ENCODE measurements at regions not wholly inside any gene's neighbourhood (a gene's known extent, or its start where the extent isn't known, plus 50 kb on each side); places are given as distances from the start of the nearest gene placed in this dataset.

DNA sequence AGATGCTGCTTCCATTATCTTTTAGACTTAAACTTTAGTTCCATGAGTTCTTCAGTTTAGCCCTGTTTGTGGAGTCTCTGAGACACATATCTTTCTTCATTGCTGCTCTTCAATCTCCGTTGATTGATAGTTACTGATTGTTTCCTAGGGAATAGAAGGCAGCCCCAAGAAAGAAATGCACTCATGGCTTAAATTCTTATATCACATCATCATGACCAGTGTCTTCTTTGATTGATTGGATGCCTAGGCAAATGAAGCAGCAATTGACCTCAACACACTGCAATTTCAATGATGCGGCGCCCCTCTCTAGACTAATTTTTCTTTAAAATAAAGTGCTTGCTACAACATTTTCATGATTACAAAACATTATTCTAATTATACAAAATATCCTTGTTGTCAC is 576.5 kb upstream of the VSTM2A start:
- DNase-seq (ENCODE audit: low spot score): no peak

DNA sequence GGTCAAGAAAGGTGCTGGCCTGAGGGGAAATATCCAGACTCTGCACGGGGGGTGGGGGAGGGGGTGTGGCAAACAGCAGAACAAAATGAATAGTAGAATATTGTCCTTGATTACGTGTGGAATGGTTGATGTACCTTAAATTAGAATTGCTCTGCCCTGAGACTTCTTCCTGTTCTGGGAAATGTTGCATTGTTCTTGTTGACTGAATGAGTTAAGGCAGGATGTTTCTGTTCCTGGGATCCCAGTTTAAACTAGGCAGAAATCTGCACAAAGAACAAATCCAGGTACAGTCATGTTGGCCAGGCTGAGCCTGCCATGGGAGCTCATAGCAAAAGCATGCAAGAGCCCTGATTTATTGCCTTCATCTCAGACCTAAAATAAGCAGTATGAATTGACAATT is 558.7 kb upstream of the VSTM2A start:
- DNase-seq (ENCODE audit: low spot score): no peak

DNA sequence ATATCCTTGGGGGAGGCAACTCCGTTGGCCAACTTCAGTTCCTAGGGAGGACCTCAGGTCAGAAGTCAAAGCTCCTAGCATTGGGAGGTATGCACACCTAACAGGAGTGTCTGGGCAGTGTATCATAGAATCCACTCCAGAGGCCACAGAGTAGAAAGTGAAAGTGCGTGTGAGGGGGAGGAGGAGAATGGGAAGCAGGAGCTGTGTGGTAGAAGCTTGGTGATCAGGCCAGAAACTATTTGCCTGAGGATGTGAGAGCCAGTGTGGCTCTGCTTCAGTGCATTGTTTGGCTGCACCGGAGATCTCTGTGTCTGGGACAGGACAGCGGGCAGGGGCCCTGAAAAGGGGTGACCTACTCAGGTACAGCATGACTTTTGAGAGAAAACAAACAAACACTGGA is 557.4 kb upstream of the VSTM2A start:
- DNase-seq (ENCODE audit: low spot score): no peak

DNA sequence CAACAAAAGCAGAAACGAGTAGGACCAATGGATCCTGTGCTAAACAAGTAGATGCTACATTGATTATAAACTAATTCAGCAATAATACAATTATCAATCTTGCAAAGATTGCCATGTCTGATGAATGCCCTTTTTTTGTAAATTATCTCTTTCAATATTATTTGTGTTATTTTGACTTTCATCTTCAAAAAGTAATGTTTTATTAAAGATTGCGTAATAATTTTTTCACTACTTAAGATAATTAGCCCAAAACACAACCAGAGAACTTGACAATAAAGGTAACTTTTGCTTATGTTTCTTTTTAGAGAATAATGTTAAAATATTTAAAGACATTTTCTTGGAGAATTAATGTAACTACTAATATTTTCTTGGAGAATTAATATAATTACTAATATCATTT is 553.8 kb upstream of the VSTM2A start:
- no peak for DNase-seq (ENCODE audit: low spot score)

DNA sequence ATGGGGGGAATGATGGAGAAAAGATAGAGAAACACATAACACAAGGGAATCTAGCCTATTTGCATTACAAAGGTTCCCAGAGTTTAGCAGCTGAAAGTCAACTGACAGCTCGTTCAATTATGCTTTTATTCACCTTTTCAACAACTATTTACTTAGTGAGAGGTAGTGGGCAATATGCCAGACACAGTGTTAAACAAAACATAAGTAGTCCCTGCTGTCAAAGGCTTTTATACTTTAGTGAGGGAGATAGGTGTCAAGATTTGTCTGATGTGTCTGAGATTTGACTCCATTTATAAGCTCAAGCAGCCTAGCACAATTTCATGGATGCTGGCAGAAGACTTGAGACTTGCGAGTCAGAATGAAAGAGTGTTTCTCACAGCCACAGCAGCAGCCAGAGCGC is 549.0 kb upstream of the VSTM2A start:
- DNase-seq (ENCODE audit: low spot score): no peak

DNA sequence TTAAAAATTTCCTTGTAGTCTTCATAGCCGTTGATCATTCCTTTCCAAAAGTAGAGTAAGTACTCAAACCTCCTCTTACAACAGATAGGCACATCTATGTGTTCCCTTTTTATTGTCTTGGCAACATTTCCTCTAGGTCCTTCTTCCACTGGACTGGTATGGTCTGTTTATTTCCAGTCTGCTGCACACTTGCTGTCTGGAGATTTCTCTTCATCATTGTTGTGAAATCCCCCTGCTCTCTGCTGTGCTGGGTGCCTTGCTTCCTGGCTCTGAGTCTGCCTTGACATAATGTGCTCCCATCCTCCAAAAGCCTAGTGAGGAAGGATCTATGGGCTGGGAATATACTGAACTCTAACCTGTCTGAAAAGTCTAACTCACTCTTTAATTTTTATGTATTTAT is 545.3 kb upstream of the VSTM2A start:
- no peak for DNase-seq (ENCODE audit: low spot score)

DNA sequence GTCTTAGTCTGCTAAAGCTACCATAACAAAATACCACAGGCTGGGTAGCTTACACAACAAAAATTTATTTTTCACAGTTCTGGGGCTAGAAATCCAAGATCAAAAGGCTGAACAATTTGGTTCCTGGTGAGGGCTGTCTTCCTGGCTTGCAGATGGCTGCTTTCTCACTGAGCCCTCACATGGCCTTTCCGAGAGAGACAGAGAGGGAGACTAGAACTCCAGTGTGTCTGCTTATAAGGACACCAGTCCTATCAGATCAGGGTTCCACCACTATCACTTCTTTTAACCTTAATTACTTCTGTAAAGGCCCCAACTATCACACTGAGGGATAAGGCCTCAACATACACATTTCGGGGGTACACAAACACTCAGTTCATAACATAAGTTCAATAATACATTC is 527.4 kb upstream of the VSTM2A start:
- no peak for DNase-seq (ENCODE audit: low spot score)

DNA sequence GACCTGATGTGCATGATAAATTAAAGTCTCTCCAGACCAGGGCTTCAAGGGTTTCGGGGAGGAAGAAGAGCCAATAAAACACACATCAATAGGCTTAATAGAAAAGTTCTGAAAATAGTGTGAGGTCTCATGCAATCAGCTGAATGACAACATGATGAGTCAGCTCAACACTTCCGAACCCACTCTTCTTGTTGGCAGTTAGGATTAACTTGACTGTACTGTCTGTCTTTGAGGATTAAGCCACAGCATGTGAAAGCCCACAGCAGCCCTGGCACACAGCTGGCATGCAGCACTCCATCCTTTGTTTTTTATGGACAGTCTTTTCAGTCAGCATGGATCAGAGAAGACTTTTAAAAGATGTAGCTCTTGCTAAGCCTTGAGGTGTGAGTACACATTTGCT is 526.9 kb upstream of the VSTM2A start:
- DNase-seq (ENCODE audit: low spot score): peak; percentile 14

DNA sequence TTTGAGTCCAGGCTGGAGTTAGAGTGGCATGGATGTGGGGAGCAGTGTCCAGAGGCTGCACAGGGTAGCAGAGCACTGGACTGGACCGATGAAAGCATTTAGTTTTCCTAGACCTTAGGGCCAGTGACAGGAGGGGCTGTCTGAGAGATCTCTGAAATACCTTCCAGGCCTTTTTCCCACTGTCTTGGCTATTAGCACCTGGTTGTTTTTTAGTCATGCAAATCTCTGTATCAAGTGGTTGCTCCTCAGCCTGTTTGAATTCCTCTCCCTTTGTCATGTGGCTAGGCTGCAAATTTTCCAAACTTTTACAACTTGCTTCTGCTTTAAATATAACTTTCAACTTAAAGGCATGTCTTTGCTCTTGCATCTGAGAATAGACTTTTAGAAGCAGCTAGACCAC is 504.3 kb upstream of the VSTM2A start:
- no peak for DNase-seq (ENCODE audit: low spot score)

DNA sequence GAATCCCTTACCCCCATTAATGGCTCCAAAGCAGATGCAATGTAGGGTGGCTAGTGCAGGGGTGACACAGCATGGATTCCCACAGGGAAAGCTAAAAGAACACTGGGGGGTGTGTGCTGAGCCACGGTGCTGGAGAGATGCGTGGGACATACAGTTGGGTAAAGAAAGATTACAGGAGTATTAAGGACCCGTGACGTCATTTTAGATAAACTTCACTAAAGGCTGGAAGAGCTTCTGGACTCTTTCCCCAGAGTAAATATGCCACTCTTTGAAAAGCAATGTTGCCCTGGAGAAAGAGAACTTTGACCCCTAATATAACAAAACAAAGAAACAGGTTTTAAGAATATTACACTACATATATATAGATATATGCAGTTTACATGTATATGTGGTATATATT is 481.5 kb upstream of the VSTM2A start:
- DNase-seq (ENCODE audit: low spot score): no peak

DNA sequence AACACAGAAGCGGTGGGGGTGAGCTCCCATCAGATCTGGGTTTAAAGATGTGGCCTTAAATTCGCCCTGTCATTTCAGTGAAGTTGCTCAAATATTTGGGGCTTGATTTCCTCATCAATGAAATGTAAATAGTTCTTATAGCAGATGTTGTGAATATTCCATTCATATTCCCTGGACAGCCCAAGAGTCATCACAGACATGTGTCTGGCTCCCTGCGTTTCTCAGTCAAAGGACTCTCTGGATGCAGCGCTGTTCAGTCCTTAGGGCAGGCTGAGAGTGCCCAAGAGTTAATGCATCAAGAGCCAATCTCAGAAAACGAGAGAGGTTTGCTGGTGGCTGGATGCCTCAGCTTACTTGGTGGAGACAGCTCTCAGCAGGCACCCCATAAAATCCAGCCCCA is 475.5 kb upstream of the VSTM2A start:
- no peak for DNase-seq (ENCODE audit: low spot score)

DNA sequence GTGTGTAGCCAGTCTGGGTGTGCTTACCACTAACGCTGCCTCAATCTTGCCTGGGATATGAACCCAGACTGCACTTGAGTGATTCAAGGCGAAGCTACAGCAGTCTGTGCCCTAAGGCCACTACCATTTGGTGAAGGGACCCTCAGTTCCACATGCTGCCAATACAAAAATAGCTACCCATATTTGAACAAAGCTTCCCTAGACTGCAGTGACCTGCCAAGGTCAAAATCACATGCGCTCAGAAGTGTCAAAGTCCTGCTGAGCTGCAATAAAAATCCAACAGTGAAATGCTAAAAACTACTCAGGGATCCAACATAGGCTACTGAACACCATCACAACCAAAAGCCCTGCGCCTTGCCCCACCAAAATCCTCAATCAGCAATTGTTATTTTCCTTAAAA is 472.3 kb upstream of the VSTM2A start:
- DNase-seq (ENCODE audit: low spot score): no peak

DNA sequence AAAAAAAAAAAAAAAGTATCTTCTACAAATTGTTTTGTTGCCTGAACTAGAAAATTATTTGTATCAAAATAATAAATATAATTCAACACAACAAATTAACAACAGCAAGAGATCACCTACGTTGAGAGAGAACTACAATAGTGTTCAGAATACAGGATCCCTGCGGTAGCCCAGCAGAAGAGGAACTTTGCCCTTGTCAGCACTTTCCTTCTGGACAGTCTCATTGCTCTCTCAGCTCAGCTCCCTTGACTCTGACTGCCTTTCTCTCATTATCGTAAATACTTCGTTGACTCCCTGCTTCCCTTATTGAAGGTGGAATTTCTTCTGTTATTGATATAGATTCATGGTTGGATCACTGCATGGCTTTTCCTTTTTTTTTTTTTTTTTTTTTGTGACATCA is 469.5 kb upstream of the VSTM2A start:
- DNase-seq (ENCODE audit: low spot score): no peak

DNA sequence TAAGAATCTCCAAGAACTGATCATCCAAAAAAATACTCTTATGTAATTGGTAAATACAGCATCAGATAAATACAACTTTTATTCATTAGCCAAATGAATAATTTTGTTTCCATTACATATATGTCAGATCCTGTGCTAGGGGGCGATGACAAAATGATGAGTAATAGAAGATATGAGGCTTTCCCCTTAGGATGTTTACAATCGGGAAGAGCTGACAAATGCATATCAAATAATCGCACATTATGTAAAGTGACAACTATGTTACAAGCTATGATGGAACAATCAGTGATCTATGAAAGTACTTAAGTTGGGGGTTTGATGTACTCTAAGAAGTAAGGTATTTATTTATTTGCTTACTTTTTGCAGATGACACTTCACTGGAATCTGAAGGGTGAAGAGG is 465.6 kb upstream of the VSTM2A start:
- DNase-seq (ENCODE audit: low spot score): no peak

DNA sequence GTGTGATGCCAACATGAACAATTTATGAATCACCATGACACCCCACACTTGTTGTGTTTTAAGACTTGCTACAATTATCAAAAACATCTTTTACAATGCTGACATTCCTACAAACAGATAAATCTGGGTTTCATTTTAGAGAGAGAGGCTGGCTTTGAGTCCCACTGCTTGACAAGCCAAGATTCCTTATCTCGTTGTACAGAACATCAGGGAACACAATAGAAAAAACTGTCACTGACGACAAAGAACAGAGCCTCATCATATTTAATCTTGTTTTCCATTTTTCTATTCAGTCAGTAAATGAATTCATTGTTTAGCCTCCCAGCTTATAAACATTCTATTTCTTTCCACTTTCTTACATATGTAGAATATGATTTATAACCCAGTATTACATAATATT is 461.6 kb upstream of the VSTM2A start:
- DNase-seq (ENCODE audit: low spot score): no peak

DNA sequence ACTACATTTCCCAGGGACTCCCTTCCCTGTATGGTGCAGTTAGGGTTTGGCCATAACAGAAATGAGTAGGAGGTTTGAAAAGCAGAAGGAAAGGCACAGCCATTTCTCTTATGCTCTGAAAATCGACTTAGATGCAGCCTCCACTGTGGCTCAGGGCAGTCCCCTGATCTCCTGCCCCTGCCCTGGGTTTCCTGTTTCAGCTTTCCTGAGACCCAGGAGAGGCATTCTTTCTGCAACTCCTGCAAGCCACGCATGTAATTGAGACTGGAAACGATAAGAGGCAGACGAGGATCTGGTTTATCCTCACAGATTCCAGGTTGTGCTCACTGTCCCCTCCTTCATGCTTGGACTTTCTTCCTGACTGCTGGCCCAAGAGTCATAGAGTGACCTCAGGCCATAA is 461.2 kb upstream of the VSTM2A start:
- no peak for DNase-seq (ENCODE audit: low spot score)

DNA sequence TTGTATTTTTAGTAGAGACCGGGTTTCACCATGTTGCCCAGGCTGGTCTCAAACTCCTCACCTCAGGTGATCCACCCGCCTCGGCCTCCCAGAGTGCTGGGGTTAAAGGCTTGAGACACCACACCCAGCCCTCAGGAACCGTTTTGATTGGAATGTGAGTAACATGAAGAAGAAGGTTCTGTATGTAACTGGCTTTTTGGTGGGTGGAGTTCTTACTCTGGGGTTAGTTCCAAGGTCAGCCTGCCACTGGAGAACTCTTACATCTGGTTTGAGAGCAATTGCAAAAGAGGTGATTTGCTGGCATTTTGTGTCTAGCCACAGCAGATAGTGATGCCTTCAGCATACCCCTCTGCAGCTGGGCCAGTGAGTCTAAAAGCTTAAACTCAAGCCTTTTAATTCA is 457.8 kb upstream of the VSTM2A start:
- DNase-seq (ENCODE audit: low spot score): no peak

DNA sequence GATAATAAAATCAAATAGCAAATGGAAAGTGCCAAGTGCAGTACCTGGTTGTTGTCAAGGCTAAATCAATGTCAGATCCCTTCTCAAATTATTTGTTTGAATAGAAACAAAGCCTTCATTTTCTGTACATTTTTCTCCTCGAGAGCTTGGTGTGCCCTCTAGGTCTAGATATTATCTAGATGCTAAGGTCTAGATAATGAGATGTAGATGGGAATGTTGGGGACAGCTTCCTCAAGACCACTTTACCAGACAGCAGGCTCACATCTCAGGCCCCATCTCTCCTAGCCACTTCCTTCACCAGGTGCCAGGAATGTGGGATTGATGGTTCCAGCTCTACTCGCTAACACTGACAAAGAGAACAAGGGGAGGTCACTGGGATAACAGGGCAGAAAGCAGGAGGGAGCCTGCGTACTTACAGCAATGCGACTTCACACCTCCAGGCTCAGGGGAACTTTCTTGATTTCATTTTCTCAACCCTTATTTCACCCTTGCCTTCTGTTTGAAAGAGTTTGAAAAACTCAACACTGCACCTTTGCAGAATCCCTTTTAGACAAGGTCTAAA is 451.4 kb upstream of the VSTM2A start:
- no peak for DNase-seq (ENCODE audit: low spot score)

DNA sequence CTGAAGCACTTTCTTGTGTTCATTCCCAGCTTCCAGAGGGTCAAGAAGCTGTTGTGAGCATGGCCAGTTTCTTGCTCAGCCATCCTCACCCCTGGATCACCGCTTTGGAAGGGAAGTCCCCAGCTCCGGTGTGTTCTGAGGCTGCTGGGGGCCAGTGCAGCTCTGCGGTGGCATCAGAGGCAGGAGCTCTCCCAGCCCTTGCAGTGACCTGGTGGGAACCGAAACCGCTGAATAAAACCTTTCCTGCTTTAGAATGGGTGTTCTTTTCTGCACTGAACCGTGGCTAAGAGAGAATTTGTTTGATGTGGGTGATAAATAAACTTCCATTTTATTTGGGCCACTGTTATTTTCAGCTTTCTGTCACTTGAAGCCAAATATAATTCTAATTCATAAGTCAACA is 450.9 kb upstream of the VSTM2A start:
- no peak for DNase-seq (ENCODE audit: low spot score)

DNA sequence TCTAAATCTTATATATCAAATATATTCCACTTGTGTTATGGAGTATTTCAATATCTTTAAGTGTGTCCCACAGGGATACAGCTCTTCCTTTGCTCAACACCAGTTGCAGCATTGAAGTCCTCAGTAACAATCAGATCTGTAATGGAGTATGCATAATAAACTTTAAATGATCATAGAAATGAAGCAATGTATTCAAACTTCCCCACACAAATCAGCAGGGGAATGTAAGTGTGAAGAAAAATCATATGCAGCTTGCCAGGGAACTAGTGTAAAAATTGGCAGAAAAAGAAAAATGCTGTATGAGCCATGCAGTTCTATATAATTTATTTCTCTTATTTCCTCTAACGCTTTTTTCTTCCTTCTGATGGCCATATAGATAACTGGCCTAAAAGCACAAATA is 444.3 kb upstream of the VSTM2A start:
- no peak for DNase-seq (ENCODE audit: low spot score)

DNA sequence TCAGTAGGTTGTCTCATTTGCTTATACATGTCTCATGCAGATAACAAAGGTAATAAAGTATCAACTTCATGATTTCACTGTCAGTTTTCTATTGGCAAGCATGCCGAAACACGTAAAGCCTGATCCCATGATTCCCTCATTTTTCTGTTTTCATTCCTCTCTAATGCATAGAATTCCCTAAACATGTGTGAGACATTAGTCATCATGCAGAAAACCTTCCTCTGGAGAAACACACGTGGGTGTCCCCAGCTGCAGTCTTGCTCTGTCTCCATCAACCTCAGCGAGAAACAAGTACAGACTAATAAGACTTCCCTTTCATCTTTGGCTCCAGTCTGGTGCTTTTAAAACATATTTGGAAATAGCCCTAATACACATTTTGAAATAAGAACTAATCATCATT is 432.7 kb upstream of the VSTM2A start:
- no peak for DNase-seq (ENCODE audit: low spot score)

DNA sequence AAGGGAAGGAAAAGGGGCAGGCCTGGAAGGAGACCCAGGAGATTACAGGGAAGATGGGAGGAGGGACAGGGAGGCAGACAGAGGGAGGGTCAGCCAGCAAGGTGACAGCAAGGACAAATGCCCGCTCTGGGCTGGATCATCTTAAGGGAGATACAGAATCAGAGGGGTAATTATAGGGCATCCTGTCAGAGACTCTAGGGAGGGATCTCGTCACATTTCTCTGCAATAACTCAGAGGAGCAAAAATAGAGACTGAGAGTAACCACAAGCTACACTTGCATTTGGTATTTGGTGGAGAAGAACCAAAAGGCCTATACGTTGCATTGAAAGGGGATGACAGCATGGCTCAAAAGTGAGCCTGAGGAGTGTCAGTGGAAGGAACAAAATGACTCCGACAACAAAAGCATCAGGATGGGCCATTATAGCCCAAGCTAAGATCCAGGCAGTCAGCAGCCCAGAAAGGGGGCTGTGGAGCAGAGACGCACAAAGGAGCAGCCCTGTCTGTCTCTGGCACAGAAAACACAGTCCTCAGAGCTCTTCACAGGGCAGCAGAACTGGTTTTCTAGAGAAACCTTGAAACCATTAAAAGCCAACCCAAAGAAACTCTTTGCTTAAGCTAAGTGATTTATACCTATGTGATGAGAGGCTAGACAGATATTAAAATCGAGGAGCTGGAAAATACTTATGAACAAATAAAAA is 430.2 kb upstream of the VSTM2A start:
- no peak for DNase-seq (ENCODE audit: low spot score)

DNA sequence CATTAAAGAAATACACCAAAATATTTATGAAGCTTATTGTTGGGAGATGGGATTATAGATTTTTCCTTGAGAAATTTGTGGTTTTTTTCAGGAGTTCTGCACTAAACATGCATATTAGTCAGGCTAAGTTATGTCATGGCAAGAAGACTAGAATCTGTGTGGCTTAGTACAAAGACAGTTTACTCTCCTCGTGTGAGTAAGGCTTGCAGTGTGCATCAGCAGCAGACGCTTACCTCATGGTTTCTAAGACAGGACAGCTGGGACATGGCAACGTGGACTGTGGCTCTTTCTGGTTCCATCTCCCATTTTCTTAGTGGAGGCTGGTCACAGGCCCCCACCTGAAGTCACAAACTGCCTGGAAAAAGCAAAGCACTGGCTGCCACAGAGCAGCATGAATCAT is 429.6 kb upstream of the VSTM2A start:
- DNase-seq (ENCODE audit: low spot score): no peak

DNA sequence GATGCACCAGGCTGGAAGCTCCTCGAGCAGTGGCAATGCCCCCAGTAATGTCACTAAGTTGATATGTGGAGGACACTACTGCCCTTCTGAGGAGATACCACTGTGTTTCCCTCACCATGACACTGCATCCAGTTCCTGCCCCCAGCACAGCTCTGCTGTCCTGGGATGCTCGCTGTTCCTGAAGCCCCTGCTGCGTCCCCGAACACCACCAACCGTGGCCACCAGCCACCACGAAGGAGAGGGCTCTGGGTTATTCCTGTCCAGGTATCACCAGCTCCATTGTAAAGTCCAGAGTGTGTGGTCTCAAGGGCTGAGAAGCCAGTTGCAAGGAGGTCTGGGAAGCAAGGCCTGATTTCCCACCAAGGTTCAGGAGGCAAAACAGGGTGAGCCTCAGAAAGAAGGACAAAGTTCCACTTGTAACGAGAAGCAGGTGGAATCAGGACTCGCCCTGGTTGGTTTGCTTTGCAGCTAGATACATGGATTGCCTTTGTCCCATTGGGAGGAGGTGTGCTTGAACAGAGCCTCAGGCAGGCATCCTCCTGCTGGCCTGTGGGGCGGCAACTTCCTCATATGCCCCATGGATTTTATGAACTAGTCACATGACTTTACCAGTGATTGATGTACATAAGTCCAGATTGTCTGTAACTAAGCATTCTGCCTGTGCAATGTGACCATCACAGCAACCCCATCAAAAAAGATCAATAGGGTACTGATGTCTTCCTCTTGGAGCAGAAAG is 427.0 kb upstream of the VSTM2A start:
- DNase-seq (ENCODE audit: low spot score): no peak

All from COLO829 (cell line).